GM06990 (cell line): ENCODE measurements at regions not wholly inside any gene's neighbourhood (a gene's known extent, or its start where the extent isn't known, plus 50 kb on each side); places are given as distances from the start of the nearest gene placed in this dataset.

ENCODE experiments used
- DNase-seq: peaks from one replicate; pipeline ENCODE4 v3.0.0-alpha.2; 2011; ENCODE audit not compliant: insufficient read length; ENCODE audit errors: extremely low read depth
- H3K27me3 ChIP-seq: replicated peaks from 2 replicates; pipeline ENCODE4 v1.6.0; 2011; ENCODE audit warnings: low read length; ENCODE audit not compliant: control insufficient read depth, insufficient read depth
- H3K36me3 ChIP-seq: 2 replicates; pipeline ENCODE4 v1.5.1; 2011; ENCODE audit warnings: low read length; ENCODE audit not compliant: control insufficient read depth, insufficient read depth
- H3K4me3 ChIP-seq: replicated peaks from 2 replicates; pipeline ENCODE4 v1.5.1; 2011; ENCODE audit warnings: low read depth, mild to moderate bottlenecking, control low read depth, low read length
- TF ChIP-seq, protein P1 (sequence below): IDR thresholded peaks from 2 replicates; pipeline ENCODE4 v1.5.1; 2011; ENCODE audit warnings: low read length, control low read depth, mild to moderate bottlenecking, inconsistent platforms; ENCODE audit not compliant: insufficient read depth, poor library complexity, severe bottlenecking

DNA sequence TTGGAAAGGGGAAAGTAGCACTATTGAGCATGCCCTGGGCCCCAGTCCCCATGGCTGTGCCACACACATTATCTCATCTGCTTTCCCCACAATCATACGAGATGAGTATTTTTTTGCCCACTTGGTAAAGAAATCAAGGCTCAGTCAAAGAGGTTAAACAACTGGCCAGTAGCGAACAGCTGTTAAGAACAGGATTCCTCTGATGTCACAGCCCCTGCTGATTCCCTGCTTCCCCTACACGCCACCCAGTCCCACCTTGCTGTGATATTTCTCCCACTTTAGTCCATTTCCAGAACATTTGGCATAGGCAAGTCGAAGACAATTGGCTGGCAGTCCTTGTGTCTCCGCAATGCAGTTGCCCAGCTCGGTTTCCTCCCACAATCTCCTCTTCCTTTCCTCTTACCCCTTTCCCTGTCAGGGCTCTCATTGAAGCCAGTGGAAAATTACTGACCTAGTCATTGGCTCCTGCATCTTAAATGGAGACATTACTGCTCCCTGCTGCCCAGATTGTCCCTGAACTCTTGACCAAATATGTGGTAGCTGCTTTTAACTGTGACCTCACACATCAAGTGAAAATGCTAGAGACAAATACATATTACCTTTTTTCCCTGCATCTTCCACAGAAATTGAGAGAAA lies 56.5 kb upstream of the EEPD1 start:
- no peak for DNase-seq
- TF ChIP-seq, protein P1, sequence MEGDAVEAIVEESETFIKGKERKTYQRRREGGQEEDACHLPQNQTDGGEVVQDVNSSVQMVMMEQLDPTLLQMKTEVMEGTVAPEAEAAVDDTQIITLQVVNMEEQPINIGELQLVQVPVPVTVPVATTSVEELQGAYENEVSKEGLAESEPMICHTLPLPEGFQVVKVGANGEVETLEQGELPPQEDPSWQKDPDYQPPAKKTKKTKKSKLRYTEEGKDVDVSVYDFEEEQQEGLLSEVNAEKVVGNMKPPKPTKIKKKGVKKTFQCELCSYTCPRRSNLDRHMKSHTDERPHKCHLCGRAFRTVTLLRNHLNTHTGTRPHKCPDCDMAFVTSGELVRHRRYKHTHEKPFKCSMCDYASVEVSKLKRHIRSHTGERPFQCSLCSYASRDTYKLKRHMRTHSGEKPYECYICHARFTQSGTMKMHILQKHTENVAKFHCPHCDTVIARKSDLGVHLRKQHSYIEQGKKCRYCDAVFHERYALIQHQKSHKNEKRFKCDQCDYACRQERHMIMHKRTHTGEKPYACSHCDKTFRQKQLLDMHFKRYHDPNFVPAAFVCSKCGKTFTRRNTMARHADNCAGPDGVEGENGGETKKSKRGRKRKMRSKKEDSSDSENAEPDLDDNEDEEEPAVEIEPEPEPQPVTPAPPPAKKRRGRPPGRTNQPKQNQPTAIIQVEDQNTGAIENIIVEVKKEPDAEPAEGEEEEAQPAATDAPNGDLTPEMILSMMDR, result no peak
- no peaks in the 10 kb centered on the region; the same call in 1 of the 2 replicates for H3K27me3 ChIP-seq
- H3K36me3 ChIP-seq, result no peaks in the 10 kb centered on the region
- H3K4me3 ChIP-seq, result no peak overlapping the region

DNA sequence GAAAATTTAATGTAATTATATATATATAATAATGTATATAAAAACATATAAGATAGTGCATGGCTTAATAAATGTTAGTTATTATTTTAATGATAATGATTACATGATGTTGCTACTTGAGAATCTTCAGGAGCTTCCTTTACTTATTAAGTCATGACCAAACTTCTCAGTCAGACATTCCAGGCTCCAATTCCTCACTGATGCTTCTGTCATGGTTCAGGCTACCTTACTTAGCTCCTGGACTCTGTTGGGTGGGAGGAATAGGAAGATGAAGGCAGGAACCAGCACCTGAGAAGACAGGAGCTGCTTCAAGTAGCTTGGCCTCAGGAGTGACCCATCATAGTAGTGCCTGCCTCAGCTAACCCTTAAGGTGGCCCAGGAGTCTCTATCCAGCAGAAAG lies 55.0 kb upstream of the EEPD1 start:
- no peak overlapping the region for H3K4me3 ChIP-seq
- no peaks in the 10 kb centered on the region; the same call in 1 of the 2 replicates for H3K27me3 ChIP-seq
- no peak for DNase-seq
- no peaks in the 10 kb centered on the region for H3K36me3 ChIP-seq
- TF ChIP-seq, protein P1, result no peak

DNA sequence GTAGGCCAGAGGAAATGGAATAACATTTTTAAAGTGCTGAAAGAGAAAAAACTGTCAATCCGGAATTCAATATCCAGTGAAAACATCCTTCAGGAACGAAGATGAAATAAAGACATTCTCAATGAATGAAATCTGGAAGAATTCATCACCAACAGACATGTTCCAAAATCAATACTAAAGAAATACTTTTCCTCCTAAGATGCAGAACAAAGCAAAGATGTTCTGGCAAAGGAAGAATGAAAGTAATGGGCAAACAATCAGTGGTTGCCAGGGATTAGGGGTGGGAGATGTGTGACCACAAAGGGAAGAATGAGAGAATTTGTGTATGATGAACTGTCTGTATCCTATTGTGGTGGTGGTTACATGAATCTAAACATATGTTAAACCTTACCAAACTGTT lies 52.8 kb upstream of the EEPD1 start:
- TF ChIP-seq, protein P1, result no peak
- H3K36me3 ChIP-seq, result no peaks in the 10 kb centered on the region
- no peak for DNase-seq

DNA sequence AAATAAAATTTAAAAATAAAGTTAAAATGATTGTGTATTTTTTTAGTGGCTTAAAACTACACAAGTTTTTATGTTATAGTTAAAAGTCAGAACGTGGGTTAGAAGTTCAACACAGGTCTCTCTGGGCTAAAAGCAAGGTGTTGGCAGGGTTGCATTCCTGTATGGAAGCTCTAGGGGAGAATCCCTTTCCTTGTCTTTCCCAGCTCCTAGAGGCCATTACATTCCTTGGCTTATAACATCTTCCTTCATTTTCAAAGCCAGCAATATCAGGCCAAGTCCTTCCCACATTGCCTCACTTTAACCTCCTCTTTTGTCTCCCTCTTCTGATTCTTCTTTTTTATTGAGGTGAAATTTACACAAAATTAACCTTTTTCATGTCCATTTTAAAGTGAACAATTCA lies 52.4 kb upstream of the EEPD1 start:
- H3K27me3 ChIP-seq, result no peaks in the 10 kb centered on the region; the same call in 1 of the 2 replicates
- no peaks in the 10 kb centered on the region for H3K36me3 ChIP-seq
- DNase-seq, result no peak
- TF ChIP-seq, protein P1, result no peak
- no peak overlapping the region for H3K4me3 ChIP-seq

More for the DNA sequence above, 52.8 kb upstream of the EEPD1 start:
- Histone ChIP-seq H3K27me3 (no peaks in the 10 kb centered on the region; the same call in 1 of the 2 replicates), H3K4me3 (no peak overlapping the region)
